Fibroblast of lung (primary cell): ENCODE measurements at regions not wholly inside any gene's neighbourhood (a gene's known extent, or its start where the extent isn't known, plus 50 kb on each side); places are given as distances from the start of the nearest gene placed in this dataset.

Experiments
- DNase-seq, 2 donors: peaks; one replicate each; pipeline versions ENCODE4 v3.0.0 to v3.0.0-alpha.2; 2010; ENCODE audit warnings: low read depth in 2 of 2
- H2AFZ ChIP-seq: 2 replicates; pipeline ENCODE4 v1.5.1; 2012; ENCODE audit warnings: low read length, control low read depth, inconsistent platforms
- H3K27ac ChIP-seq: 2 replicates; pipeline ENCODE4 v1.5.1; 2011; ENCODE audit warnings: low read length, control low read depth; ENCODE audit not compliant: insufficient read depth
- H3K27me3 ChIP-seq: 2 replicates; pipeline ENCODE4 v1.5.1; 2011; ENCODE audit warnings: mild to moderate bottlenecking, low read length; ENCODE audit not compliant: control insufficient read depth, insufficient read depth
- H3K36me3 ChIP-seq: 2 replicates; pipeline ENCODE4 v1.5.1; 2011; ENCODE audit warnings: low read length; ENCODE audit not compliant: control insufficient read depth, insufficient read depth
- H3K4me1 ChIP-seq: 2 replicates; pipeline ENCODE4 v1.5.1; 2011; ENCODE audit warnings: low read length; ENCODE audit not compliant: control insufficient read depth, insufficient read depth; ENCODE audit errors: extremely low read depth
- H3K4me2 ChIP-seq: 2 replicates; pipeline ENCODE4 v1.5.1; 2011; ENCODE audit warnings: low read length, control low read depth; ENCODE audit not compliant: insufficient read depth; ENCODE audit errors: extremely low read depth
- H3K4me3 ChIP-seq, 4 experiments: fragments of 200-600 bp in 1 of 4; sonication (generic) in 1 of 4; replicated peaks in 1 of 4; 2 replicates each; pipeline ENCODE4 v1.5.1; 2011 to 2016; ENCODE audit warnings: low read length in 4 of 4, low read depth in 3 of 4, mild to moderate bottlenecking in 3 of 4, control low read depth in 2 of 4, inconsistent platforms in 1 of 4, mixed read lengths in 1 of 4; ENCODE audit not compliant: insufficient read depth in 1 of 4; ENCODE audit errors: control extremely low read depth in 1 of 4
- H3K79me2 ChIP-seq: 2 replicates; pipeline ENCODE4 v1.5.1; 2012; ENCODE audit warnings: mild to moderate bottlenecking, low read length, inconsistent platforms; ENCODE audit not compliant: control insufficient read depth, insufficient read depth
- H3K9ac ChIP-seq: 2 replicates; pipeline ENCODE4 v1.5.1; 2011; ENCODE audit warnings: mild to moderate bottlenecking, low read length, control low read depth; ENCODE audit not compliant: insufficient read depth
- H3K9me3 ChIP-seq: 2 replicates; pipeline ENCODE4 v1.5.1; 2012; ENCODE audit warnings: low read depth, low read length; ENCODE audit not compliant: control insufficient read depth, insufficient read depth
- H4K20me1 ChIP-seq: 2 replicates; pipeline ENCODE4 v1.5.1; 2011; ENCODE audit warnings: low read length; ENCODE audit not compliant: control insufficient read depth, insufficient read depth; ENCODE audit errors: extremely low read depth
- EZH2 ChIP-seq: IDR thresholded peaks from 2 replicates; pipeline ENCODE4 v1.5.1; 2012; ENCODE audit warnings: low read length, control low read depth, mild to moderate bottlenecking; ENCODE audit errors: missing control alignments
- TF ChIP-seq, protein P1 (sequence below), 2 donors: IDR thresholded peaks in 1 of 2; conservative IDR thresholded peaks in 1 of 2; 1 replicate in 1 of 2; 2 replicates in 1 of 2; pipeline ENCODE4 v1.5.1; 2011 to 2012; ENCODE audit warnings: low read length in 2 of 2, control low read depth in 1 of 2, inconsistent platforms in 1 of 2, low read depth in 1 of 2, mild to moderate bottlenecking in 1 of 2

DNA sequence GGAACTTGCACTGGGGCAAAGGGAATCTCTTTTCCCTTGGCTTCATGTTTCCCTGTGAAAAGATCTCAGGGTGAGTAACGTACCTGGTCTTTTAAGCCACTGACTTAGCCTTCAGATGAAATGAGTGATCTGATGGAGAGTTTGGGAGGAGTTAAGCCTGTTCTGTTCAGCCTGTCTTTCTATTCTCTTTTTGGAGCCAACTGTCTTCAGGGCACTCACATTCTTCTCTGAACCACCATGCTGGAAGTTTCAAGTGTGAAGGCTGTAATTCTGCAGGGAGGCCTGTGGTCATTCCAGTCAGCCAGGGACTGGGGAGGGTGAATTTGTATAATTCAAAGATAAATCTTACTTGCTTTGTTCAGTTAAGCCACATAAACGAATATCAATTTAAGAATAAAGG lies 722.2 kb upstream of the SEMA6A start:
- H3K27me3 ChIP-seq: no peaks in the 10 kb centered on the region
- no peaks in the 10 kb centered on the region for H3K79me2 ChIP-seq
- no peak overlapping the region for H3K4me2 ChIP-seq
- H3K9ac ChIP-seq: no peak overlapping the region
- H3K4me3 ChIP-seq: no peak overlapping the region
- no peaks in the 10 kb centered on the region for H3K36me3 ChIP-seq
- H3K4me1 ChIP-seq: no peaks in the 10 kb centered on the region
- no peak overlapping the region for H2AFZ ChIP-seq
- H4K20me1 ChIP-seq: no peaks in the 10 kb centered on the region
- no peak for DNase-seq
- H3K9me3 ChIP-seq: no peaks in the 10 kb centered on the region
- H3K27ac ChIP-seq: no peak overlapping the region
- no peak for TF ChIP-seq EZH2
- TF ChIP-seq, protein P1, sequence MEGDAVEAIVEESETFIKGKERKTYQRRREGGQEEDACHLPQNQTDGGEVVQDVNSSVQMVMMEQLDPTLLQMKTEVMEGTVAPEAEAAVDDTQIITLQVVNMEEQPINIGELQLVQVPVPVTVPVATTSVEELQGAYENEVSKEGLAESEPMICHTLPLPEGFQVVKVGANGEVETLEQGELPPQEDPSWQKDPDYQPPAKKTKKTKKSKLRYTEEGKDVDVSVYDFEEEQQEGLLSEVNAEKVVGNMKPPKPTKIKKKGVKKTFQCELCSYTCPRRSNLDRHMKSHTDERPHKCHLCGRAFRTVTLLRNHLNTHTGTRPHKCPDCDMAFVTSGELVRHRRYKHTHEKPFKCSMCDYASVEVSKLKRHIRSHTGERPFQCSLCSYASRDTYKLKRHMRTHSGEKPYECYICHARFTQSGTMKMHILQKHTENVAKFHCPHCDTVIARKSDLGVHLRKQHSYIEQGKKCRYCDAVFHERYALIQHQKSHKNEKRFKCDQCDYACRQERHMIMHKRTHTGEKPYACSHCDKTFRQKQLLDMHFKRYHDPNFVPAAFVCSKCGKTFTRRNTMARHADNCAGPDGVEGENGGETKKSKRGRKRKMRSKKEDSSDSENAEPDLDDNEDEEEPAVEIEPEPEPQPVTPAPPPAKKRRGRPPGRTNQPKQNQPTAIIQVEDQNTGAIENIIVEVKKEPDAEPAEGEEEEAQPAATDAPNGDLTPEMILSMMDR (conservative IDR thresholded peaks at IDR 0.05 in 1 of 2, IDR thresholded peaks at IDR 0.05 in 1 of 2; ENCODE audit: low read depth in 1 of 2, low read length in 2 of 2): no peak

DNA sequence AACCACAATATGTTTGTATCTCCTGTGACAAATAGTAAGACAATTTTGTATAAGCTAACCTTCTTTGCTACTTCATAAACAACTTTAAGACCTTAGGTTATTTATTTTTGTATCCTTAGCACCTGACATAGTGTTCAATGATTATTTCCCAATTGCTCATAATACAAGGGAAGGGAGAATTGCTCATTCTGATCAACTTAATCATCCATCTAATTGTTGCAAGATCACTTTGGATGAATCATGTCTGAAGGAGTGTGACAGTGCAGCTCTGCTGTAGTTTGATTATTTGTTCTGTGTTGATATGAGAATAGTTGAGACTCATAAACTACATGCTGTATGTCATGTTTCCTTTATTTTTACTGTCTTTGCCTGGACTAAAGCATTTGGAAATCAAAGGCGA lies 721.3 kb upstream of the SEMA6A start:
- TF ChIP-seq EZH2: no peak
- TF ChIP-seq, protein P1 (conservative IDR thresholded peaks at IDR 0.05 in 1 of 2, IDR thresholded peaks at IDR 0.05 in 1 of 2; ENCODE audit: low read depth in 1 of 2, low read length in 2 of 2): no peak
- H2AFZ ChIP-seq: no peak overlapping the region
- no peaks in the 10 kb centered on the region for H3K36me3 ChIP-seq
- no peaks in the 10 kb centered on the region for H3K79me2 ChIP-seq
- no peak for DNase-seq
- no peak overlapping the region for H3K9ac ChIP-seq
- no peak overlapping the region for H3K27ac ChIP-seq
- no peaks in the 10 kb centered on the region for H4K20me1 ChIP-seq
- H3K4me1 ChIP-seq: no peaks in the 10 kb centered on the region
- H3K4me3 ChIP-seq: no peak overlapping the region
- no peaks in the 10 kb centered on the region for H3K9me3 ChIP-seq
- no peak overlapping the region for H3K4me2 ChIP-seq
- no peaks in the 10 kb centered on the region for H3K27me3 ChIP-seq

DNA sequence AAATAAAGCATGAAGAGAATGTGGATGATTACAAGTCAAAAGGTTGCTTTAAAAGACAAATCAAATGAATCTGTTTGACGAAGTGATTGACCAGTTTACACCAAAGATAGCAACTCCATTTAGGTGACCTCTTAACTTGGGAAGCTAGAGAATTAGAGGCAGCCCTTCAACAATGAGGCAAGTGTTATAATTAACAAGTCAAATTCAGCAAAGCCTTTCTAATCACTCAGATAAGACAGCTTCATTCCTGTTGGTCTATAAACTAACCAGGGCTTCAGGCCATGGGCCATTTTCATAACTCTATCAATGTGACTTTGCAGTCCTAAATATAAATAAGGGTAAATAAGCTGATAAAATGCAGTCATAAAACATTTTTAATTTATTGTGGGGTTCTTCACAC lies 712.2 kb upstream of the SEMA6A start:
- TF ChIP-seq EZH2: no peak
- TF ChIP-seq, protein P1 (conservative IDR thresholded peaks at IDR 0.05 in 1 of 2, IDR thresholded peaks at IDR 0.05 in 1 of 2; ENCODE audit: low read depth in 1 of 2, low read length in 2 of 2): no peak
- no peak overlapping the region for H3K27ac ChIP-seq
- DNase-seq: no peak

More for the DNA sequence above, 712.2 kb upstream of the SEMA6A start:
- no peak overlapping the region for H3K4me3 ChIP-seq
- no peak overlapping the region for H3K4me2 ChIP-seq
- H3K79me2 ChIP-seq: no peaks in the 10 kb centered on the region
- H3K4me1 ChIP-seq: no peaks in the 10 kb centered on the region
- H2AFZ ChIP-seq: no peak overlapping the region
- H4K20me1 ChIP-seq: no peaks in the 10 kb centered on the region
- H3K9me3 ChIP-seq: no peaks in the 10 kb centered on the region
- no peaks in the 10 kb centered on the region for H3K36me3 ChIP-seq
- no peaks in the 10 kb centered on the region for H3K27me3 ChIP-seq
- H3K9ac ChIP-seq: no peak overlapping the region
